Hindlimb muscle (tissue), 1 donor: ENCODE measurements at regions not wholly inside any gene's neighbourhood (a gene's known extent, or its start where the extent isn't known, plus 50 kb on each side); places are given as distances from the start of the nearest gene placed in this dataset.
A peak's percentile ranks its signal among the peaks of the same experiment; 100 is the strongest.
"Not testable (repeated sequence)": the region's sequence is repeated elsewhere in the genome, so short reads cannot be mapped to it uniquely, and the experiment has no call there.

Experiments
- DNase-seq: peaks from one replicate; pipeline ENCODE4 v3.0.0-alpha.2; 2013

GRCh38 chr2:138221358-138221757, 257.1 kb downstream of the HNMT start:
- no peak for DNase-seq

- DNase-seq: no peak
Measured at GRCh38 chr2:138223319-138223718, 259.0 kb downstream of the HNMT start.

GRCh38 chr2:138227195-138227594, 262.9 kb downstream of the HNMT start:
- DNase-seq: no peak

GRCh38 chr2:138228101-138228500, 263.8 kb downstream of the HNMT start:
- DNase-seq: no peak

- no peak for DNase-seq
Measured at GRCh38 chr2:138234265-138234664, 267.3 kb upstream of the SPOPL start.

- DNase-seq: no peak
Measured at GRCh38 chr2:138235041-138235440, 266.5 kb upstream of the SPOPL start.

- DNase-seq: no peak
Measured at GRCh38 chr2:138236142-138236541, 265.4 kb upstream of the SPOPL start.

GRCh38 chr2:138237667-138238384, 263.7 kb upstream of the SPOPL start:
- no peak for DNase-seq

GRCh38 chr2:138238908-138239307, 262.7 kb upstream of the SPOPL start:
- no peak for DNase-seq

GRCh38 chr2:138239902-138240491, 261.6 kb upstream of the SPOPL start:
- peak; percentile 45 for DNase-seq

- no peak for DNase-seq
Measured at GRCh38 chr2:138243372-138243771, 258.2 kb upstream of the SPOPL start.

GRCh38 chr2:138244501-138244925, 257.1 kb upstream of the SPOPL start:
- DNase-seq: no peak

- DNase-seq: no peak
Measured at GRCh38 chr2:138245310-138245709, 256.3 kb upstream of the SPOPL start.

- DNase-seq: no peak
Measured at GRCh38 chr2:138247302-138247701, 254.3 kb upstream of the SPOPL start.

GRCh38 chr2:138249207-138249606, 252.4 kb upstream of the SPOPL start:
- DNase-seq: no peak

- not testable (repeated sequence) for DNase-seq
Measured at GRCh38 chr2:138250843-138251320, 250.7 kb upstream of the SPOPL start.

- no peak for DNase-seq
Measured at GRCh38 chr2:138252587-138252986, 249.0 kb upstream of the SPOPL start.

GRCh38 chr2:138255670-138256069, 245.9 kb upstream of the SPOPL start:
- DNase-seq: no peak

GRCh38 chr2:138267161-138267901, 234.2 kb upstream of the SPOPL start:
- DNase-seq: no peak

- no peak for DNase-seq
Measured at GRCh38 chr2:138267902-138268254, 233.7 kb upstream of the SPOPL start.

GRCh38 chr2:138269765-138270164, 231.8 kb upstream of the SPOPL start:
- DNase-seq: no peak

GRCh38 chr2:138271467-138271866, 230.1 kb upstream of the SPOPL start:
- no peak for DNase-seq

GRCh38 chr2:138272524-138273195, 228.9 kb upstream of the SPOPL start:
- no peak for DNase-seq
